ENCODE measurements at regions not wholly inside any gene's neighbourhood (a gene's known extent, or its start where the extent isn't known, plus 50 kb on each side); places are given as distances from the start of the nearest gene placed in this dataset.
"Not testable (repeated sequence)": the region's sequence is repeated elsewhere in the genome, so short reads cannot be mapped to it uniquely, and the experiment has no call there.

GRCh38 chr6:163705923-163706322 lies 291.4 kb downstream of the QKI start:
- DNase-seq: no peak

GRCh38 chr6:163702736-163703135 lies 288.2 kb downstream of the QKI start:
- no peak for DNase-seq

GRCh38 chr6:163701762-163702161 lies 287.2 kb downstream of the QKI start:
- DNase-seq: no peak

- DNase-seq: no peak
These were observed 283.6 kb downstream of the QKI start for GRCh38 chr6:163698086-163698485.

DNA sequence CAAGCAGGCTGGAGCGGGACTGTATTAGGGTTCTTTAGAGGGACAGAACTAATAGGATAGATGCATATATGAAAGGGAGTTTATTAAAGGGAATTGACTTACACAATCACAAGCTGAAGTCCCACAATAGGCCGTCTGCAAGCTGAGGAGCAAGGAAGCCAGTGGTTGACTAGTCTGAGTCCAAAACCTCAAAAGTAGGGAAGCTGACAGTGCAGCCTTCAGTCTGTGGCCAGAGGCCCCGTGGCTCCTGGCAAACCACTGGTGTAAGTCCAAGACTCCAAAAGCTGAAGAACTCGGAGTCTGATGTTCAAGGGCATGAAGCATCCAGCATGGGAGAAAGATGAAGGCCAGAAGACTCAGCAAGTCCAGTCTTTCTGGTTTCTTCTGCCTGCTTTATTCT lies 281.8 kb downstream of the QKI start:
- not testable (repeated sequence) for DNase-seq

- DNase-seq: no peak
These were observed 280.9 kb downstream of the QKI start for GRCh38 chr6:163695414-163695864.

- DNase-seq: no peak
These were observed 280.5 kb downstream of the QKI start for GRCh38 chr6:163694988-163695398.

GRCh38 chr6:163694072-163694471 lies 279.6 kb downstream of the QKI start:
- no peak for DNase-seq

- no peak for DNase-seq
These were observed 276.5 kb downstream of the QKI start for GRCh38 chr6:163691049-163691448.

DNA sequence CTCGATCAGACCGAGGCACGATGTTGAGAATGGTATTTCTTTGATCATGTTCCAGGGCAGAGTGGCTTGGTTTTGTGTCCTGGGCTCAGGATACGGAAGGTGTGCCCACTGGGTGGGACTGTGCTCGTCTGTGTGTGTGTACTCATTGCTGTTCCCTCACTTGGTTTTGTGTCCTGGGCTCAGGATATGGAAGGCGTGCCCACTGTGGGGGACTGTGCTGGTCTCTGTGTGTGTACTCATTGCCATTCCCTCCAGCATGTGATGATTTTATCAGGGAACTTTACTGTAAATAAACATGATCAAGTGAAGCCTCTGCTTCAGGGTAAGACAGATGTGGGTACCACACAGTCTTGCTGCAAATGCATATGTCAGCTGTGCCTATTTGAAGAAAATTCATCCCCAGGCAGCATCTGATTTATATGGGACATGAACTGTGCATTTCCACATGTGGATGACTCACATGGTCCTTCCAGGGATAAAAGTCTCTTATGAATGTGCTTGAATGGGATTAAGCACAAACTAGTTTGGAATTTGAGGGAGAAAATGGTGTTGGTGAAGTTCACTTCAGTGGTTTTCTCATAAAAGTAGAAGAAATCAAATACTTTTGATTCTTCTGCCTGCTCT lies 274.3 kb downstream of the QKI start:
- no peak for DNase-seq

- no peak for DNase-seq
These were observed 272.6 kb downstream of the QKI start for GRCh38 chr6:163687075-163687474.

DNA sequence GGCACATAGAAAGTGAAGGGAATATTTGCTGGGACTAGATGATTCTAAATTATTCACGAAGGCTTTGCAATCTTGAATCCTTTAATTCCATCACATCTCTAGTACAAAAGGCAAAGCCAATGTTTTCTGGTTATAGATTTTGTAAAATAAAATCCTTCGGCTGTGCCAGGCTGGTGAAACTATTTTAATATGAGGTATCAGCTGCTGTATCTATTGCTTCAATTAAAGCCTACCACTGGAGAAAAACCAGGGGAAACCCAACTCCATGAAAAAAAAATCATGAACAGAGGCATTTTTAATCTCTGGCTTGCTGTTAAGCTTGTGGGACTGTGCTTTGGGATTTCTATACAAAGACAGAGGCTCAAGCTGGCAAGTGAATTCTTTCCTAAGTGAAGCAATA lies 271.8 kb downstream of the QKI start:
- DNase-seq: no peak

DNA sequence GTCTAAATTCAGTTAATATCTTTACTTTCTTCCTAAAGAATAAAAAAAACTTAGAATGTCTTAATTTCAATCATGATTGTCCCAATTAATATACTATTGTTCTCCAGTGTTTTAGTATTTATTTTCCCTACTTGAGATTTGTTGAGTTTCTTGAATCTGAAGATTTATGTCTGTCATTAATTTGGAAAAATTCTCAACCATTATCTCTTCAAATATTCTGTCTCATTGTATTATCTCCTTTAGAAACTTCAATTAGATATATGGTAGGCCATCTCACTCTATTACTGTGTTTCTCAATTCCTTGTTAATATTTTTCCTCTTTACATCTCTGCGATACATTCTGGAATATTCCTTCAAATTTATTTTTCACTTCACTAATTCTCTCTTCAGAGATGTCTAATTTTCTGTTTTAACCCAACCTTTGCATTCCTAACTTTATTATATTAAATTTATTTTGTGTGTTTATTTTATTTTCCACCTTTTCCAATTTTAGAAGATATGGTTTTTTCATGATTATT lies 268.6 kb downstream of the QKI start:
- DNase-seq: no peak

DNA sequence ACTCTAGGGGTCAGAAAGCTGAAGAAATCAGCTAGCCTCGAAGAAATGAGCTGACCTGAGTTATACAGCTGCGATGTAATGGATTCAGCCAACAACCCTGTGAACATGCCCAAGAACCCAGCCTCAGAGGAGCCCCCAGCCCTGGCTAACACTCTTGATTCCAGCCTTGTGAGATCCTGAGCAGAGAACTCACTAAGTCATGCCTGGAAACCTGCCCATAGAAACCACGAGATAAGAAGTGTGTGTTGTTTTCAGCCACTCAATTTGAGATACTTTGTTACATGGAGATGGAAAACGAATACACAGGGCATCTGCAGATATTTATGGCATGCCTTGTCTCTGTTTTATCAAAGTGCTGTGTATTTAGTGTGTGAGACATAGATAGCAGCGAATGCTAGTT lies 265.2 kb downstream of the QKI start:
- DNase-seq: no peak

DNA sequence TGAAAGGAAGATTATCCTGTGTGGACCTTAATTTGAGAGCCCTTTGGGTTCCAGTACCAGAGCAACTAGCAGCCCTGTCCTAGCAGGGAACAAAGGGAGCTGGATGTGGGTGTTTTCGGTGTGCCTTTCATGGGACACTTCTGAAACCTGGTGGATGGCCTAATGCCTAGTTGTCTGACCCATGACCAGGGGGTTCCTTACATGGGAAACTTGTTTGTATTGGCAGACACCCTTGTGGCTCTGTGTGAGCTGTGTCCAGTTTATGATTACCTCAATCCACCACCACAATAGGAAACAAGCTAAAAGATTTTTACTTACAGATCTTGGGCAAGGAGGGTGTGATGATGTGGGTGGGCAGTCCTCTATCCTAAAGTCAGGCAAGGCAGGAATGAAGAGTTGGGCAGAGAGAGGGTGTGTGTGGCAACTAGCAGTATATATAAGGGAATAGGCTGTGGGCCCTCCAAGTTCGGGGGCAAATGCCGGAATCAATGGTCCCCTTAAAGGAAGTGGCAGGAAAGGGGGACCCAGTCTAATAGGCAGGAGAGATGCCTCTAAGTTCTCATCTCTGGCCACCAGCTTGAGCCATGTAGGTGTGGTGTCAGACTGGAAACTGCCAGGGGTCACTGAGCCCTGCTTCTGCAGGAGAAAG lies 264.6 kb downstream of the QKI start:
- no peak for DNase-seq

DNA sequence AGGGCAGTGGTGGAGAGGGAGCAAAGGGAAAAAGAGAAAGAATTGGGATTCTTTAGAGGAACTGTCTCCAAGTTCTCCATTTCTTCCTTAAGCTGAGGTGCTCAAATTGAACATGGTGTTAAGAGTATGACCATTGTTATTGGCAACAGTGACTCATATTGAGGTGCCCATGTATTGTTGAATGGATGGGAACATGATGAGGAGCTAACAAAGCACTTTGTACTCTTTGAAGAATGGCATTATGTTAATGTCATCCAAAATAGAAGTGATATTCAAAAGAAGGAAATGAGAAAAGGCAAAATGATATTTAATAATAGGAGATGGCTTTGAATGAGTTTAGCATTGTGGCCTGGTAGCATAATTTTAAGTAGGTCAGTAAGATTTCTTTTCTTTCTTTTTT lies 261.1 kb downstream of the QKI start:
- DNase-seq: no peak

- DNase-seq: no peak
These were observed 258.2 kb downstream of the QKI start for GRCh38 chr6:163672710-163673109.

DNA sequence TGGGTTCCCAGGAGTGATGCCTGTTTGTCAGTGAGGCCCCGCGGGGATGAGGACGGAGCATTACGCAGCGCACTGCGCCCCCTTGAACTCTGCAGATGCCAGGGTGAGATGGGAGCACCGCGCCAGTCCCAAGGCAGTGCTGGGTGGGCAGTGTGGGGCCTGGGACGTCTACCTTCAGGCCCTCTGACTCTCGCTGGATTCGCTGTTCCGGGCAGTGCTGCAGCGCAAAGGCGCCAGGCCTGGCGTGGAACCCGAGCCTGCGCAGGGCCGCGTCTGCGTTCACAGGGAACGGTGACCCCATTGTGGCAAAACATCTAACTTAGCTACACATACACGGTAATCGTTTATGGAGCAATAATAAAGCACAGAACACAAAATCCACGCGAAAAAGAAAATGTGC lies 257.3 kb downstream of the QKI start:
- DNase-seq: no peak

- no peak for DNase-seq
These were observed 256.8 kb downstream of the QKI start for GRCh38 chr6:163671355-163671754.

GRCh38 chr6:163670336-163670735 lies 255.8 kb downstream of the QKI start:
- no peak for DNase-seq

DNA sequence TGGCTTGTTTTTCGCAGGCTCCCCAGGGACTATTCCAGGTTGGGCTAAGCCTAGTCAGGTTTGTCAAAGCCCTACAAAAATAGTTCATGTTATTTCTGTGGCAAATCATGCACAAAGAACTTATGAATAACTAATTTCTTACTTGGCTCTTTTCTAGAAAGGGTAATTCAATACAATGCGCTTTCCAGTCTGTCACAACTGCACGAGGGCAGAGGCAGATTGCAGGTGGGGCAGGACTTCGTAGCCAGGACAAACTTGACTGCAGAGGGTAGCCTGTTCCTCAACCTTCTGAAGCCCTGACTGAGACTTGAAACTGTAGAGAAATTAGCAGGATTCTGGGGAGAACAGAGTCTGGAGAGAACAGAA lies 253.5 kb downstream of the QKI start:
- no peak for DNase-seq

DNA sequence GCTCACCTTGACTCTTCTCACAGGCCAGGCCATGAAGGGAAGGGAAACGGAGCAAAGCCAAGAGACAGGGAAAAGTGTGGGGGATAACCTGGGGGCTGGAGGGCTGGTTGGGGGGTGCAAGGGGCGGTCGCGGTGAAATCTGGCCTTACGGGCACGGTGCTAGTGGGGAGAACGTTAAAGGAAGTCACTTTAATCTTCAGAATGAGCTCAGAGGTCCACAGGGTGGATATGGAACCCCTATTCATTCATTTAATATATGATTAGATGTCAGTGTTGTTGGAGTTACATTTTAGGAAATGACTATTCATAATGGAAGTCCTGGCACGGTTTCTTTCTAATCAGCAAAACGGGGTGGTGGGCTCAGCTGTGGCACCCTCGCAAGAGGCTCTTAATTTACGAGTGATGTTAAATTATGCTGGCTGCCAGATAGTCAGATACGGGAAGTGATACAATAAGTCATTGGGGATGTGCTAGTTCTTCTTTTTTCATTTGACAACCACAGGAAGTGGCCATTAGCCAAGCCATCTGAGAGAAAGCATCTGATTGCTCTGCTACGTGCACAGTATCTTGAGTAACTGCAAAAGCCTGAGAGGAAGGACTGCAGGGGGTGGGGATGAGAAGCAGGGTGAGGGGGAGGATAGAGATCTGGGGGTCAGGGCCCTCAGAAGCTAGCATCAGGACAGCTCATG lies 253.0 kb downstream of the QKI start:
- DNase-seq: no peak

DNA sequence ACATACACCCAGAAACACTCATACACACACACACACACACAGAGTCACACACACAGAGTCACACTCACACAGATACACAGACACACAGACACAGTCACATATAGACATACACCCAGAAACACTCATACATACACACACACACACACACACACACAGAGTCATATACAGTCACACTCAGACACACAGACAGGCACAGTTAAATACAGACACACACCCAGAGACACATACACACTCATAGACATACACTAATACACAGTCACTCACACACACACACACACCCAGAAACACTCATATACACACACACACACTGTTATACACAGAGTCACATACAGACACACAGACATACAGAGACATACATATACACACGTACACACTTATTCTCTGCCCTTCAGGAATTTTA lies 250.9 kb downstream of the QKI start:
- no peak for DNase-seq

DNA sequence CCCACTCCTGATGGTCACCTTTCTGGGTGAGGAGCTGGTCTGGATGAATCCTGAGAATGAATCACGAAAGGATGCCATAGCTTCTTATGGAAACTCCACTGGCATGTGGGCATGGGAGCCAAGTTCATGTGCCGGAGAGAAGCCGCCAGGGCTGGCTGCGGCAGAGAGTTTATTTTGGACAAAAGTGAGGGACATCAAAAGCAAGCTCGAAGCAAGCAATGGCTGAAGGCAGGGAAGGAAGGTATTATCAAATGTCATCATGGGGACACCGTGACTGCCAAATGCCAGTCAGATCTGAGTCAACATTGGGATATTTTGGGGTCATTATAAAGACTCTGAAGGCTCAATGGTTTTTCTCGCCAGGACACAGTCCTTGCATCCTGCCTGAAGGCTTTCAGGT lies 249.1 kb downstream of the QKI start:
- DNase-seq: no peak
